ENCODE measurements at regions not wholly inside any gene's neighbourhood (a gene's known extent, or its start where the extent isn't known, plus 50 kb on each side); places are given as distances from the start of the nearest gene placed in this dataset.

DNA sequence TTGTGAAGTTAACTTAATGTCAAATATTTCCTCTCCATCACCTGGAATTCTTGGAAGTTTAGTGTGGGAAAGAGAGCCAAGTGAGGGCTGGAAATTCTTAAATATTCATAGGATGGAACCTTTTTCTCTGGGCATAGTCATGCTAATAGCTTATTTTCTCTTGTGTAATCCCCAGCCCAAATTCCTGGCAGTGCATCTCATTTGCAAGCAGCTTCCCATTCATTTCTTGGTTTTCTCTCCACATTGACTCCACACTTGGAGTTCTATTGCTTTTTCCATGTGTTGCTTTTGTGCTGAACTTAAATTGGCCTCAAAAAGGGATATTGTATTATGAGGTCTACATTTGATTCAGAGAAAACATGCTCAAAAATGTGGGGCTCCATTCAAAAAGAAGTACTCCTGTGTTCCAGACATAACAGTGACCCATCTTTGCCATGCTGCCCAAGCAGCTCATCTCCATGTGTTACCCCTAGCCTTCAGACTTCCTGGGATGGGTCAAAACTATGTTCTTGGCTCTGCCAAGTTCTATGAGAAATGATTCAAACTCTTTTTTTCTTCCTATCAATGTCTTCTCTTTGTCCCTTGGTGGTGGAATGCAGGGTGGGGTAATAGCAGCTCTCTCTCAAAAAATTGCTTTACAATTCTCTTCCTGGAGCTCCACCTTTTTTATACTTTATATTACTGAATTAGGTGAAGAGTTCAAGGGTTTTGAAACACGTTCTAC lies 2471.5 kb downstream of the PCDH9 start:
- TF ChIP-seq, protein P1, sequence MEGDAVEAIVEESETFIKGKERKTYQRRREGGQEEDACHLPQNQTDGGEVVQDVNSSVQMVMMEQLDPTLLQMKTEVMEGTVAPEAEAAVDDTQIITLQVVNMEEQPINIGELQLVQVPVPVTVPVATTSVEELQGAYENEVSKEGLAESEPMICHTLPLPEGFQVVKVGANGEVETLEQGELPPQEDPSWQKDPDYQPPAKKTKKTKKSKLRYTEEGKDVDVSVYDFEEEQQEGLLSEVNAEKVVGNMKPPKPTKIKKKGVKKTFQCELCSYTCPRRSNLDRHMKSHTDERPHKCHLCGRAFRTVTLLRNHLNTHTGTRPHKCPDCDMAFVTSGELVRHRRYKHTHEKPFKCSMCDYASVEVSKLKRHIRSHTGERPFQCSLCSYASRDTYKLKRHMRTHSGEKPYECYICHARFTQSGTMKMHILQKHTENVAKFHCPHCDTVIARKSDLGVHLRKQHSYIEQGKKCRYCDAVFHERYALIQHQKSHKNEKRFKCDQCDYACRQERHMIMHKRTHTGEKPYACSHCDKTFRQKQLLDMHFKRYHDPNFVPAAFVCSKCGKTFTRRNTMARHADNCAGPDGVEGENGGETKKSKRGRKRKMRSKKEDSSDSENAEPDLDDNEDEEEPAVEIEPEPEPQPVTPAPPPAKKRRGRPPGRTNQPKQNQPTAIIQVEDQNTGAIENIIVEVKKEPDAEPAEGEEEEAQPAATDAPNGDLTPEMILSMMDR (conservative IDR thresholded peaks at IDR 0.05; ENCODE audit: low read depth, low read length): no peak
- DNase-seq (ENCODE audit: low read depth): no peak
- H3K4me3 ChIP-seq (ENCODE audit: low read depth, low read length): no peak overlapping the region

DNA sequence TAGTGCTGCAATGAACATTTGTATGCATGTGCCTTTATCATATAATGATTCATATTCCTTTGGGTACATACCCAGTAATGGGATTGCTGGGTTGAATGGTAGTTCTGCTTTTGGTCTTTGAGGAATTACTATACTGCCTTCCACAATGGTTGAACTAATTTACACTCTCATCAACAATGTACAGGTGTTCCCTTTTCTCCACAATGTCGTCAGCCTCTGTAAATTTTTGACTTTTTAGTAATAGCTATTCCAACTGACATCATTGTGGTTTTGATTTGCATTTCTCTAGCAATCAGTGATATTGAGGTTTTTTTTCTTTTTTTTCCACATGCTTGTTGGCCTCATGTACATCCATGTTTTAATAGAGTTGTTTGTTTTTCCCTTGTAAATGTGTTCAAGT lies 2473.5 kb downstream of the PCDH9 start:
- TF ChIP-seq, protein P1 (conservative IDR thresholded peaks at IDR 0.05; ENCODE audit: low read depth, low read length): no peak
- no peak overlapping the region for H3K4me3 ChIP-seq (ENCODE audit: low read depth, low read length)
- DNase-seq (ENCODE audit: low read depth): no peak

DNA sequence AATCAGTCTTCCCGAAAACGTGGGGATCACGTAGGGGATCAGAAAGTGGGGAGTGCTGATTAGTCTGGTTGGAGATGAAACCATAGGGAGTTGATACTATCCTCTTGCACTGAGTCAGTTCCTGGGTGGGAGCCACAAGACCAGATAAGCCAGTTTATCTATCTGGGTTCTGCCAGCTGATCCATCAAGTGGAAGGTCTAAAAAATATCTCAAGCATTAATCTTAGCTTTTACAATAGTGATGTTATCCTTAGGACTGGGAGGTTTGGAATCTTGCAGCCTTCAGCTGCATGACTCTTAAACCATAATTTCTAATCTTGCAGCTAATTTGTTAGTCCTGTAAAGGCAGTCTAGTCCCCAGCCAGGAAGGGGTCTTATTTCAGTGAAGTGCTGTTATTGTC lies 2474.2 kb downstream of the PCDH9 start:
- DNase-seq (ENCODE audit: low read depth): no peak
- TF ChIP-seq, protein P1 (conservative IDR thresholded peaks at IDR 0.05; ENCODE audit: low read depth, low read length): no peak
- H3K4me3 ChIP-seq (ENCODE audit: low read depth, low read length): no peak overlapping the region

DNA sequence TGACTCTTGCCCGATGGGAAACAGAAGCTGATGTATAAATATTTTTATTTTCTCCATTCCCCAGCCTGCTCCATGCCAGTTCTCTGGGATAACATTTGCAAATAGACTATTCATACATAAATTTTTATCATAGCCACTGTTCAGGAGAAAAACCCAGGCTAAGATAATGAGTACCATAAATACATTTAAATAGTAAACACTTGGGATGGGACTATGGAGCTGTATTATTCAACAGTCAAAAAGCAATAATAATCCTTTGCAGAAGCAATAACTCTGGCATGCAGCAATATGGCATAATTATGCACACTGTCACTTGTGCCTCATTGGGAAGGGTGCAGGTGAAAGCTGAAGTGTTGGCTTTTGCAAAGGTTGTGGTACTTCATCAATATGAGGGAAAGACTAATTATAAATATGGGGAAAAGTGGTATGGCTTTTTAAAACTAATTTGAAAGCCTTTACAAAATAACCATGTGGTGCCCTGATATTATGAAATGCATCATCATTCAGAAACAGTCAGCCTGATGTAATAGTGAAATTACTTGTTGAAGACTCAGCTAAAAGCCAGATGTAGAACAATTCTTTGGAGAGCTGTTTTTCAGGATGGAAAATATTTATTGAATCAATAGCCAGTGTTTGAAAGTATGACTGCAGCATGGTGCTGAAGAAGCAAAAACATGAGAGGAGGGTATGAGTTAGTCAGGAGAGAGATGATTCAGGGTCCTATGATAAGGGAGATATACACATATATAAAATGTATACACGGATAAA lies 2476.7 kb downstream of the PCDH9 start:
- H3K4me3 ChIP-seq (ENCODE audit: low read depth, low read length): no peak overlapping the region
- DNase-seq (ENCODE audit: low read depth): no peak
- TF ChIP-seq, protein P1 (conservative IDR thresholded peaks at IDR 0.05; ENCODE audit: low read depth, low read length): no peak

DNA sequence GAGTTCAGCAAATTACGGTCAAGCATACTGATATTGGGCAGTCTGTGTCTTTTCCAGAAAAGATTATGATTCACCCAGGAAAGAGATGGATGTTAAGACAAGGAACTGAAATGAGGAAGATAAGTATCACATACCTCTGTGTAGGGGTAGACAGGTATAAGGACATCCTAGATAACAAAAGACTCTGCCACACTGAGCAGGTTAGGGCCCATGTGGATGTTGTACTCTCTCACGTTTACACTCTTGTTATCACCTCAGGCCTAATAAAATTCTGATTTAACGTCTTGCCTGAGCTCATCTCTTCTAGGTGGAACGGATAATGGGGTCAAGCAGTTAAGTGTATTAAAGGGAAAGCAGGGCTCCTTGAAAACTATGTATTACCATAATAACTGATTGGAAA lies 2480.8 kb downstream of the PCDH9 start:
- DNase-seq (ENCODE audit: low read depth): no peak
- no peak overlapping the region for H3K4me3 ChIP-seq (ENCODE audit: low read depth, low read length)
- TF ChIP-seq, protein P1 (conservative IDR thresholded peaks at IDR 0.05; ENCODE audit: low read depth, low read length): no peak

DNA sequence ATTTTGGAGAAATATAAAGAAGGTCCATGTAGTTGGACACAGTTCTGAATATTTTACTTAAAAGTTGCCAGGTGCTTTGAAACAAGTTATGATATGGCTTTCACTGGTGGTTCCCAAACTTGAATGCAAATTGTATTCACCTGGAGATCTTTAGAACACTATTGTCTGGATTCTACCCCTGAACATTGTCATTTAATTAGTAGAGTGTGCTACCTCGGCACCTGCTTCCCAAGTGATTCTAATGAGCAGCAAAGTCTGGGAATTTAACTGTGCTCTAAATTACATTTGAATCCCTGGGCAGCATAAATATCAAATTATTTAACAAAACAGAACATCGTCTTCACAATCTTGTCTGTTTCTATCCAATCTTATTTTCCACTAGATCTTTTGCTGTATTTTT lies 2483.3 kb downstream of the PCDH9 start:
- DNase-seq (ENCODE audit: low read depth): no peak
- TF ChIP-seq, protein P1 (conservative IDR thresholded peaks at IDR 0.05; ENCODE audit: low read depth, low read length): no peak
- H3K4me3 ChIP-seq (ENCODE audit: low read depth, low read length): no peak overlapping the region
